OCI-LY3 (cell line): ENCODE measurements at regions not wholly inside any gene's neighbourhood (a gene's known extent, or its start where the extent isn't known, plus 50 kb on each side); places are given as distances from the start of the nearest gene placed in this dataset.

Experiments
- H2AFZ ChIP-seq: fragments of 200-600, 300-600 bp; shearing (Covaris generic); 2 replicates; pipeline ENCODE4 v1.6.0; 2014; ENCODE audit warnings: antibody characterized with exemption, low read depth, low read length
- H3K27ac ChIP-seq: fragments of 200-600, 300-600 bp; sonication (generic); 2 replicates; pipeline ENCODE4 v1.5.1; 2014; ENCODE audit warnings: mild to moderate bottlenecking, low read length, moderate library complexity, mixed read lengths
- H3K27me3 ChIP-seq: fragments of 200-600, 300-600 bp; sonication (generic); 2 replicates; pipeline ENCODE4 v1.6.1; 2014; ENCODE audit warnings: low read depth, low read length, mixed read lengths
- H3K36me3 ChIP-seq: fragments of 200-600, 300-600 bp; sonication (generic); replicated peaks from 2 replicates; pipeline ENCODE3; 2014; ENCODE audit warnings: low read depth, low read length, mixed read lengths
- H3K4me1 ChIP-seq: fragments of 300-600, 200-600 bp; sonication (generic); 2 replicates; pipeline ENCODE4 v1.6.1; 2014; ENCODE audit warnings: low read length, mixed read lengths
- H3K4me2 ChIP-seq: fragments of 200-600, 300-600 bp; sonication (generic); 2 replicates; pipeline ENCODE4 v1.6.1; 2014; ENCODE audit warnings: low read length, mixed read lengths
- H3K4me3 ChIP-seq: fragments of 300-600, 200-600 bp; sonication (generic); 2 replicates; pipeline ENCODE4 v1.5.1; 2014; ENCODE audit warnings: antibody characterized with exemption, mild to moderate bottlenecking, low read length, moderate library complexity
- H3K79me2 ChIP-seq: fragments of 300-600, 200-600 bp; shearing (Covaris generic); 2 replicates; pipeline ENCODE4 v1.6.1; 2014; ENCODE audit warnings: mild to moderate bottlenecking, low read length, mixed read lengths
- H3K9ac ChIP-seq: fragments of 300-600, 200-600 bp; shearing (Covaris generic); 2 replicates; pipeline ENCODE4 v1.6.0; 2014; ENCODE audit warnings: mild to moderate bottlenecking, low read length, moderate library complexity
- H3K9me3 ChIP-seq: fragments of 200-600, 300-600 bp; shearing (Covaris generic); 2 replicates; pipeline ENCODE4 v1.6.1; 2014; ENCODE audit warnings: low read length, mixed read lengths; ENCODE audit not compliant: insufficient read depth
- H4K20me1 ChIP-seq: fragments of 200-600, 300-600 bp; sonication (generic); 2 replicates; pipeline ENCODE4 v1.6.1; 2016; ENCODE audit warnings: low read length, mixed read lengths; ENCODE audit not compliant: insufficient read depth
- EZH2phosphoT487 ChIP-seq: fragments of 200-600 bp; shearing (Covaris generic); IDR thresholded peaks from 2 replicates; pipeline ENCODE4 v1.6.1; 2018; ENCODE audit warnings: antibody characterized with exemption, mixed run types, low read depth
- TF ChIP-seq, protein P1 (sequence below): fragments of 200-600, 300-600 bp; sonication (generic); IDR thresholded peaks from 2 replicates; pipeline ENCODE4 v1.5.1; 2014; ENCODE audit warnings: antibody characterized with exemption, low read length, low read depth

DNA sequence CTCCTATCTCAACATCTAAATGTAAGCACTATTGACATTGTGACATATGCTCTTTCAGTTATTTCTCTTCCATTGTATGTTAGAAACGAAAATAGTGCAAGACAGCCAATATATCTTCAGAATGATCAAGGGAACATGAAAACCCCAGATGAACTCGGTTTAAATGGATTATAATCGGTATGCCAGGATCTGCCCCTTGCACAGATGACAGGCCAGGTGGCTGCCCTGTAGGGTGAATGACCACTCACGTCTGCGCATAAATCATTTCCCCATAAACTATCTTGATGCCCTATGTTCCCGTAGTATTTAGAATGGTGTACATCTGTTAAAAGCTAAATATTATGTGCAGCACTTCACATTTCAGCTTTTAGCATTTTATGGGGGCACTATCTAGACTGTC, 69.7 kb upstream of the RANBP3L start:
- no peaks in the 10 kb centered on the region for H3K9me3 ChIP-seq
- H3K9ac ChIP-seq = no peak overlapping the region
- H3K4me1 ChIP-seq = no peaks in the 10 kb centered on the region
- no peaks in the 10 kb centered on the region for H4K20me1 ChIP-seq
- H3K27ac ChIP-seq = no peak overlapping the region
- H3K79me2 ChIP-seq = no peaks in the 10 kb centered on the region
- H3K4me3 ChIP-seq = no peak overlapping the region
- TF ChIP-seq, protein P1, sequence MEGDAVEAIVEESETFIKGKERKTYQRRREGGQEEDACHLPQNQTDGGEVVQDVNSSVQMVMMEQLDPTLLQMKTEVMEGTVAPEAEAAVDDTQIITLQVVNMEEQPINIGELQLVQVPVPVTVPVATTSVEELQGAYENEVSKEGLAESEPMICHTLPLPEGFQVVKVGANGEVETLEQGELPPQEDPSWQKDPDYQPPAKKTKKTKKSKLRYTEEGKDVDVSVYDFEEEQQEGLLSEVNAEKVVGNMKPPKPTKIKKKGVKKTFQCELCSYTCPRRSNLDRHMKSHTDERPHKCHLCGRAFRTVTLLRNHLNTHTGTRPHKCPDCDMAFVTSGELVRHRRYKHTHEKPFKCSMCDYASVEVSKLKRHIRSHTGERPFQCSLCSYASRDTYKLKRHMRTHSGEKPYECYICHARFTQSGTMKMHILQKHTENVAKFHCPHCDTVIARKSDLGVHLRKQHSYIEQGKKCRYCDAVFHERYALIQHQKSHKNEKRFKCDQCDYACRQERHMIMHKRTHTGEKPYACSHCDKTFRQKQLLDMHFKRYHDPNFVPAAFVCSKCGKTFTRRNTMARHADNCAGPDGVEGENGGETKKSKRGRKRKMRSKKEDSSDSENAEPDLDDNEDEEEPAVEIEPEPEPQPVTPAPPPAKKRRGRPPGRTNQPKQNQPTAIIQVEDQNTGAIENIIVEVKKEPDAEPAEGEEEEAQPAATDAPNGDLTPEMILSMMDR = no peak
- TF ChIP-seq EZH2phosphoT487 = no peak
- no peaks in the 10 kb centered on the region for H3K27me3 ChIP-seq
- no peaks in the 10 kb centered on the region for H3K36me3 ChIP-seq
- no peak overlapping the region for H2AFZ ChIP-seq
- H3K4me2 ChIP-seq = no peak overlapping the region

DNA sequence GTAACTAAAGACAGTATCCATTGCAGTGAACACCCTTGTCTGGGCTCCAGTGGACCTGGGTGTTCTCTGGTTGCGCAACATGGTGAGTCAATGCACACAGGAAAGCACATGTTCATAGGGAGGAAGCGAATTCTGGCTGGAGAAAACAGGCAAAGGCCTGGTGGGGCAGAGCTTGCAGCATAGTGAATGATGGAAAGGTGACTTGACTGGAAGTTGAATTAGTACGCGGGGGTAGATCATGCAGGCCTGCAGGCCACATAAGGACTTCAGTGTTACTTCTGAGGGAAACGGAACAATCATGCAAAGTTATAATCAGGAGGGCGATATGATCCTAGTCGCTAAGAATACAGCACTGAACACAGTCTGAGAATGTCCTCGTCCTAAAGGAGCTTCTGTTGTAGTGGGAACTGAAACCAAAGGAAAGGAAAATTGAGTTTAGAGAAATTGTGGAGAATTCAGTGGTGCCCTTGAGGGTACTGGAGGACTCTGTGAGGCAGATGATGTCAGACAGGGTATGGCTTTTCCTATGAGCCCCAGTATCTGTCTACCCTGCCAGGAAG, 71.9 kb upstream of the RANBP3L start:
- Histone ChIP-seq H3K4me2 (no peak overlapping the region), H3K4me3 (no peak overlapping the region), H3K27ac (no peak overlapping the region), H3K79me2 (no peaks in the 10 kb centered on the region), H3K27me3 (no peaks in the 10 kb centered on the region), H3K9me3 (no peaks in the 10 kb centered on the region), H2AFZ (no peak overlapping the region), H3K36me3 (no peaks in the 10 kb centered on the region), H3K4me1 (peaks cover 12% of the 10 kb centered on the region), H4K20me1 (no peaks in the 10 kb centered on the region), H3K9ac (no peak overlapping the region)
- no peak for TF ChIP-seq EZH2phosphoT487
- TF ChIP-seq, protein P1 = no peak

DNA sequence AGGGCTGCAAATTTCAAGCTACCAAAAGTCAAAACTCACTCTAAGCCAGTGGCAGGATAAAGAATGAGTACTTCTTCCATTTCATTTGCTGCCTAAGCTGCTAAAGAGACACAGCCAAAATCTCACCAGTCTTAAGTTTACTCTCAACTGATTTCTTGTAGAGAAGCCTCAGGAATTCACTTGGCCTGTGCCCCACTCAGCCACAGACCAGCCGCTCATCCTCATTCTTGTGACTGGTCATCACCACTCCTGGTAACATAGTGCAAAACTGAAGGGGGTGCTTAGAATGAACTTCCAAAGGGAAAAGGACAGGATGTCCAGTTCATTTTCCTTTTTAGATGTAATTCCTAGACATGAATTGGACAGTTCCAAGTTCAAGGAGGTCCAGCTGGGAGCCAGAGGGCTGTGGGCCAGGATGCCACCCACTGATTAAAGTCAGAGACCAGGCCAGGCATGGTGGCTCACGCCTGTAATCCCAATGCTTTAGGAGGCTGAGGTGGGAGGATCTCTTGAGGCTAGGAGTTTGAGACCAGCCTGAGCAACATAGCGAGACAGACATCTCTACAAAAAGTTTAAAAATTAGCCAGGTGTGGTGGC, 72.7 kb upstream of the RANBP3L start:
- Histone ChIP-seq H3K36me3 (no peaks in the 10 kb centered on the region), H3K9ac (no peak overlapping the region), H3K79me2 (no peaks in the 10 kb centered on the region), H4K20me1 (no peaks in the 10 kb centered on the region), H3K27me3 (no peaks in the 10 kb centered on the region), H3K4me3 (no peak overlapping the region), H3K27ac (no peak overlapping the region), H3K4me2 (no peak overlapping the region), H2AFZ (no peak overlapping the region), H3K4me1 (peaks cover 12% of the 10 kb centered on the region), H3K9me3 (no peaks in the 10 kb centered on the region)
- TF ChIP-seq, protein P1 = no peak
- no peak for TF ChIP-seq EZH2phosphoT487

DNA sequence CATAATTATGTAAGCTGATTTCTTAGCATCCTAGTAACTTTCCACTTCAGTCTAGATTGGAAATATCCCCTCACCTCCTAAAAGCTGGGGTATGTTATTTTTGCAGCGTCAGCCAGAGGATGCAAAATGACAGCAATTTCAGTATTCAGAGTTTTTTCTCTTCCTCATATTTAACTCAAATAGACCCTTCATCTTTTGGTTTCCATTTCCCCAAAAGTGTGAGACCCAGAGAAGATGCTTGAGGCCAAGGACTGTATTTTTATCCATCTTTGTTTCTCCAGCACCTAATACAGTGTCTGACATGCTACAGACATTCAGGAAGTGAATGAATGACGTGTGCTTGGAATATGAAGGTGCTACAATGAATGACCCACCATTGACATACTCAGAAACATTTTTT, 75.5 kb upstream of the RANBP3L start:
- H4K20me1 ChIP-seq = no peaks in the 10 kb centered on the region
- H3K9ac ChIP-seq = no peak overlapping the region
- H3K4me1 ChIP-seq = peaks cover 12% of the 10 kb centered on the region
- H3K36me3 ChIP-seq = no peaks in the 10 kb centered on the region
- H2AFZ ChIP-seq = no peak overlapping the region
- no peaks in the 10 kb centered on the region for H3K9me3 ChIP-seq
- H3K27me3 ChIP-seq = no peaks in the 10 kb centered on the region
- H3K27ac ChIP-seq = no peak overlapping the region
- no peak for TF ChIP-seq EZH2phosphoT487
- TF ChIP-seq, protein P1 = no peak
- H3K79me2 ChIP-seq = no peaks in the 10 kb centered on the region
- no peak overlapping the region for H3K4me3 ChIP-seq
- peak overlapping the region; percentile 43 for H3K4me2 ChIP-seq
